Ovary (tissue), 3 donors: ENCODE measurements at regions not wholly inside any gene's neighbourhood (a gene's known extent, or its start where the extent isn't known, plus 50 kb on each side); places are given as distances from the start of the nearest gene placed in this dataset.

Experiments used
- CTCF ChIP-seq, 3 donors: fragments of 450-650 bp in 2 of 3; fragments of 200-600 bp in 1 of 3; IDR thresholded peaks; one replicate each; pipeline versions ENCODE4 v1.5.1 to v1.8.0; 2016 to 2022; ENCODE audit warnings: antibody characterized with exemption in 3 of 3, mild to moderate bottlenecking in 1 of 3
- EP300 ChIP-seq: sonication (generic); formaldehyde crosslinking; IDR thresholded peaks from one replicate; pipeline ENCODE4 v1.6.1; 2017; ENCODE audit warnings: antibody characterized with exemption
- donor health status: DM: no; HTN: no; CAD: no.

GRCh38 chr1:102758418-102758817 lies 349.9 kb downstream of the COL11A1 start:
- TF ChIP-seq EP300, result no peak
- TF ChIP-seq CTCF (IDR thresholded peaks at IDR 0.05), result no peak
